Endodermal cell (in vitro differentiated cells): ENCODE measurements at regions not wholly inside any gene's neighbourhood (a gene's known extent, or its start where the extent isn't known, plus 50 kb on each side); places are given as distances from the start of the nearest gene placed in this dataset.
A peak's percentile ranks its signal among the peaks of the same experiment; 100 is the strongest.

ENCODE experiments used
- DNase-seq: peaks from one replicate; pipeline ENCODE4 v3.0.0-alpha.2; 2017
- H3K27ac ChIP-seq: 2 replicates; pipeline ENCODE4 v1.5.1; 2013; ENCODE audit warnings: mild to moderate bottlenecking, low read depth, low read length, moderate library complexity
- H3K27me3 ChIP-seq: 2 replicates; pipeline ENCODE4 v1.6.1; 2013; ENCODE audit warnings: mild to moderate bottlenecking, low read length, moderate library complexity; ENCODE audit not compliant: insufficient read depth, control insufficient read depth, poor library complexity, severe bottlenecking
- H3K36me3 ChIP-seq: 2 replicates; pipeline ENCODE4 v1.7.0; 2013; ENCODE audit warnings: mild to moderate bottlenecking, low read length, moderate library complexity; ENCODE audit not compliant: control insufficient read depth, insufficient read depth
- H3K4me1 ChIP-seq: one replicate; pipeline ENCODE4 v1.7.0; 2013; ENCODE audit warnings: low read length; ENCODE audit not compliant: control insufficient read depth, insufficient read depth
- H3K4me3 ChIP-seq: 2 replicates; pipeline ENCODE4 v1.5.1; 2013; ENCODE audit warnings: mild to moderate bottlenecking, low read length, moderate library complexity
- H3K9ac ChIP-seq: 2 replicates; pipeline ENCODE4 v1.6.1; 2013; ENCODE audit warnings: mild to moderate bottlenecking, low read length, moderate library complexity; ENCODE audit not compliant: poor library complexity, severe bottlenecking; ENCODE audit errors: extremely low read depth
- H3K9me3 ChIP-seq: 2 replicates; pipeline ENCODE4 v1.6.1; 2013; ENCODE audit warnings: mild to moderate bottlenecking, low read length, moderate library complexity; ENCODE audit not compliant: control insufficient read depth
- H3K27ac Mint-ChIP-seq: 2 replicates; pipeline ENCODE4 v1.8.0; 2020; ENCODE audit warnings: mixed read lengths
- H3K27me3 Mint-ChIP-seq: 2 replicates; pipeline ENCODE4 v1.8.0; 2021; ENCODE audit warnings: mild to moderate bottlenecking, mixed read lengths; ENCODE audit not compliant: insufficient read depth
- H3K36me3 Mint-ChIP-seq: 2 replicates; pipeline ENCODE4 v1.8.0; 2020; ENCODE audit warnings: low read depth, mixed read lengths
- H3K4me1 Mint-ChIP-seq: 2 replicates; pipeline ENCODE4 v1.8.0; 2020; ENCODE audit warnings: mixed read lengths
- H3K4me3 Mint-ChIP-seq: 2 replicates; pipeline ENCODE4 v1.8.0; 2020; ENCODE audit warnings: mild to moderate bottlenecking, moderate library complexity, mixed read lengths
- H3K9me3 Mint-ChIP-seq: 2 replicates; pipeline ENCODE4 v1.8.0; 2020; ENCODE audit warnings: mild to moderate bottlenecking, mixed read lengths
- CTCF ChIP-seq: fragments of 200-600 bp; sonication (generic); conservative IDR thresholded peaks from 2 replicates; pipeline ENCODE4 v1.5.0; 2021; ENCODE audit warnings: antibody characterized with exemption, mild to moderate bottlenecking
- WGBS, 2 experiments: methylation state at CpG; one replicate each; pipeline versions ENCODE4 v1.1.5 to v1.1.7; 2013; ENCODE audit warnings: missing lambda C conversion rate in 2 of 2, mixed read lengths in 1 of 2; ENCODE audit not compliant: insufficient coverage in 1 of 2, insufficient read length in 1 of 2; 5-methylcytosine and 5-hydroxymethylcytosine counted together

- no peak for TF ChIP-seq CTCF
- no peak overlapping the region for H3K4me3 ChIP-seq
- DNase-seq = no peak
- H3K27ac Mint-ChIP-seq = no peak overlapping the region
- H3K36me3 Mint-ChIP-seq = no peaks in the 10 kb centered on the region
- no peaks in the 10 kb centered on the region for H3K36me3 ChIP-seq
- H3K27me3 ChIP-seq = no peaks in the 10 kb centered on the region
- H3K4me3 Mint-ChIP-seq = no peak overlapping the region
- peaks cover 8% of the 10 kb centered on the region for H3K27me3 Mint-ChIP-seq
- no peaks in the 10 kb centered on the region for H3K4me1 ChIP-seq
- no peak overlapping the region for H3K9ac ChIP-seq
- peak overlapping the region; percentile 8 for H3K27ac ChIP-seq
- WGBS, 2 experiments = 87% methylated on average over 4 of the region's 4 CpGs; no CpG with 5 or more reads in 1 of the 2 experiments
- H3K4me1 Mint-ChIP-seq = no peaks in the 10 kb centered on the region
- H3K9me3 Mint-ChIP-seq = peaks cover 22% of the 10 kb centered on the region
- peaks cover 21% of the 10 kb centered on the region for H3K9me3 ChIP-seq
Measured at GRCh38 chr7:45292481-45292880, 134.9 kb downstream of the RAMP3 start.

GRCh38 chr7:45293295-45293942, 135.8 kb downstream of the RAMP3 start:
- Mint-ChIP-seq H3K9me3 (peaks cover 13% of the 10 kb centered on the region), H3K27ac (no peak overlapping the region), H3K4me3 (no peak overlapping the region), H3K36me3 (no peaks in the 10 kb centered on the region), H3K4me1 (no peaks in the 10 kb centered on the region), H3K27me3 (peaks cover 8% of the 10 kb centered on the region)
- Histone ChIP-seq H3K36me3 (no peaks in the 10 kb centered on the region), H3K9me3 (peaks cover 12% of the 10 kb centered on the region), H3K27ac (no peak overlapping the region), H3K4me1 (no peaks in the 10 kb centered on the region), H3K4me3 (no peak overlapping the region), H3K9ac (no peak overlapping the region), H3K27me3 (no peaks in the 10 kb centered on the region)
- no peak for TF ChIP-seq CTCF
- WGBS, 2 experiments = 87 to 100% methylated on average over 4 to 5 of the region's 5 CpGs
- DNase-seq = no peak

- DNase-seq = no peak
- Histone ChIP-seq H3K27me3 (no peaks in the 10 kb centered on the region), H3K9ac (no peak overlapping the region), H3K9me3 (peaks cover under 1% of the 10 kb centered on the region), H3K4me3 (no peak overlapping the region), H3K4me1 (no peaks in the 10 kb centered on the region), H3K27ac (no peak overlapping the region), H3K36me3 (no peaks in the 10 kb centered on the region)
- TF ChIP-seq CTCF = no peak
- WGBS, 2 experiments = 93 to 95% methylated on average over 4 of the region's 4 CpGs
- H3K27me3 Mint-ChIP-seq = peaks cover 8% of the 10 kb centered on the region
- no peaks in the 10 kb centered on the region for H3K36me3 Mint-ChIP-seq
- H3K27ac Mint-ChIP-seq = no peak overlapping the region
- H3K4me1 Mint-ChIP-seq = no peaks in the 10 kb centered on the region
- H3K9me3 Mint-ChIP-seq = peaks cover 1% of the 10 kb centered on the region
- no peak overlapping the region for H3K4me3 Mint-ChIP-seq
Measured at GRCh38 chr7:45294559-45294958, 137.0 kb downstream of the RAMP3 start.
